K562 (cell line): ENCODE measurements at regions not wholly inside any gene's neighbourhood (a gene's known extent, or its start where the extent isn't known, plus 50 kb on each side); places are given as distances from the start of the nearest gene placed in this dataset.

Experiments used
- ATAC-seq: fragments of 200-7000 bp; cut with Tn5 transposase; 3 replicates; pipeline ENCODE4 v1.9.1; 2020; ENCODE audit warnings: moderate library complexity
- BruUV-seq: library from RNA; stranded (reverse); fragments of 400-500 nt; replicated peaks from 2 replicates; lab custom pipeline; 2021; lab: Mats Ljungman, UMichigan
- CTCF ChIA-PET: fragments of 300-600 bp; formaldehyde crosslinking; extraction: SDS; loops from one replicate; lab custom pipeline; 2021; ENCODE audit warnings: low intra/inter-chr PET ratio; lab: Yijun Ruan, JAX
- POLR2A ChIA-PET: fragments of 300-600, 350-650 bp; sonication (Branson Sonifier 250); formaldehyde crosslinking; extraction: SDS; loops from one replicate; lab custom pipeline; 2021; ENCODE audit warnings: antibody characterized with exemption, inconsistent platforms; lab: Yijun Ruan, JAX
- DNase-seq, 4 experiments: peaks; one replicate each; pipeline versions ENCODE4 v3.0.0 to v3.0.0-alpha.2; 2011 to 2018; ENCODE audit warnings: low spot score in 3 of 4, mixed read lengths in 3 of 4; ENCODE audit errors: extremely low read depth in 1 of 4
- FAIRE-seq: peaks from 2 replicates; lab custom pipeline; 2011; peaks lifted over from hg19 to GRCh38; lab: Jason Lieb, UNC
- H2AFZ ChIP-seq: 2 replicates; pipeline ENCODE4 v1.6.0; 2011; ENCODE audit warnings: low read depth, low read length, control low read depth, inconsistent platforms
- H3K27ac ChIP-seq: fragments of 200-600 bp; 3 replicates; pipeline ENCODE4 v1.8.0; 2011; ENCODE audit warnings: low read depth, mild to moderate bottlenecking, control low read depth, inconsistent platforms, low read length, moderate library complexity, mixed read lengths; ENCODE audit errors: extremely low read depth
- H3K27me3 ChIP-seq, 2 experiments: fragments of 300-600 bp in 1 of 2; 2 replicates in 1 of 2; 3 replicates in 1 of 2; pipeline versions ENCODE4 v1.6.0 to v1.8.0; 2011; ENCODE audit warnings: inconsistent platforms in 2 of 2, low read length in 2 of 2, mild to moderate bottlenecking in 1 of 2, mixed read lengths in 1 of 2, moderate library complexity in 1 of 2; ENCODE audit not compliant: control insufficient read depth in 2 of 2, insufficient read depth in 2 of 2
- H3K36me3 ChIP-seq: fragments of 300-600 bp; 3 replicates; pipeline ENCODE4 v1.8.0; 2011; ENCODE audit warnings: mild to moderate bottlenecking, low read length, inconsistent platforms; ENCODE audit not compliant: control insufficient read depth, insufficient read depth
- H3K4me1 ChIP-seq, 2 experiments: fragments of 200-600 bp in 1 of 2; replicated peaks in 1 of 2; 2 replicates in 1 of 2; 3 replicates in 1 of 2; pipeline versions ENCODE4 v1.5.1 to v1.8.0; 2011; ENCODE audit warnings: inconsistent platforms in 2 of 2, low read length in 2 of 2, mild to moderate bottlenecking in 1 of 2, mixed read lengths in 1 of 2, moderate library complexity in 1 of 2; ENCODE audit not compliant: control insufficient read depth in 2 of 2, insufficient read depth in 2 of 2
- H3K4me2 ChIP-seq: 2 replicates; pipeline ENCODE4 v1.6.1; 2011; ENCODE audit warnings: low read length, control low read depth, inconsistent platforms, mixed read lengths; ENCODE audit not compliant: insufficient read depth
- H3K4me3 ChIP-seq: fragments of 200-600 bp; sonication (generic), shearing (Covaris generic); 2 replicates; pipeline ENCODE4 v1.5.1; 2016; ENCODE audit warnings: control low read depth, inconsistent platforms
- H3K79me2 ChIP-seq: fragments of 200-600 bp; 3 replicates; pipeline ENCODE4 v1.8.0; 2011; ENCODE audit warnings: low read length, inconsistent platforms; ENCODE audit not compliant: control insufficient read depth, insufficient read depth
- H3K9ac ChIP-seq, 2 experiments: 2 replicates each; pipeline versions ENCODE4 v1.6.0 to v1.6.1; 2011; ENCODE audit warnings: low read depth in 2 of 2, low read length in 2 of 2, control low read depth in 1 of 2, inconsistent platforms in 1 of 2, mild to moderate bottlenecking in 1 of 2, mixed read lengths in 1 of 2; ENCODE audit not compliant: insufficient read depth in 1 of 2
- H3K9me1 ChIP-seq: one replicate; pipeline ENCODE4 v1.6.0; 2011; ENCODE audit warnings: inconsistent platforms, mild to moderate bottlenecking, low read length, moderate library complexity; ENCODE audit not compliant: control insufficient read depth, insufficient read depth
- H3K9me3 ChIP-seq: replicated peaks from 2 replicates; pipeline ENCODE4 v1.5.1; 2011; ENCODE audit warnings: low read depth, low read length, inconsistent platforms; ENCODE audit not compliant: control insufficient read depth, insufficient read depth
- H4K20me1 ChIP-seq: replicated peaks from 2 replicates; pipeline ENCODE4 v1.6.1; 2011; ENCODE audit warnings: low read length, inconsistent platforms, mixed read lengths; ENCODE audit not compliant: control insufficient read depth, insufficient read depth
- CBX8 ChIP-seq: fragments of 200-600 bp; sonication (generic); IDR thresholded peaks from 2 replicates; pipeline ENCODE4 v1.6.1; 2012; ENCODE audit warnings: borderline replicate concordance, mixed run types, low read depth, mild to moderate bottlenecking, moderate library complexity, mixed read lengths, low read length, control low read depth, inconsistent platforms; ENCODE audit not compliant: poor library complexity, severe bottlenecking; ENCODE audit errors: extremely low read depth
- RFX5 ChIP-seq: IDR thresholded peaks from 2 replicates; pipeline ENCODE4 v1.6.1; 2011; ENCODE audit warnings: low read depth, mild to moderate bottlenecking, improper control_type of control experiment, low read length
- TBP ChIP-seq: optimal IDR thresholded peaks from 2 replicates; pipeline ENCODE3; 2011; ENCODE audit warnings: low read depth, low read length, improper control_type of control experiment
- USF2 ChIP-seq: sonication (generic); formaldehyde crosslinking; IDR thresholded peaks from 2 replicates; pipeline ENCODE4 v1.5.0; 2020; ENCODE audit warnings: missing genetic modification reagents
- ZFX ChIP-seq: sonication (generic); formaldehyde crosslinking; IDR thresholded peaks from 2 replicates; pipeline ENCODE4 v1.8.0; 2022; ENCODE audit warnings: mild to moderate bottlenecking, missing genetic modification reagents, moderate library complexity
- ZNF165 ChIP-seq: fragments of 250-450 bp; sonication (Bioruptor Pico); IDR thresholded peaks from 2 replicates; pipeline ENCODE4 v1.4.0; 2020; ENCODE audit warnings: borderline replicate concordance
- ZNF24 ChIP-seq: fragments of 450-650 bp; IDR thresholded peaks from 2 replicates; pipeline ENCODE4 v1.6.1; 2016
- ZNF609 ChIP-seq: sonication (generic); formaldehyde crosslinking; IDR thresholded peaks from 2 replicates; pipeline ENCODE4 v1.8.1; 2023; ENCODE audit warnings: missing genetic modification reagents, mild to moderate bottlenecking, borderline replicate concordance
- WGBS: fragments of 100-300 bp; shearing (Covaris generic); methylation state at CpG from one replicate; pipeline ENCODE4 v1.1.6; 2016; ENCODE audit warnings: low coverage, mixed read lengths; ENCODE audit not compliant: insufficient coverage; ENCODE audit errors: missing lambda C conversion rate; 5-methylcytosine and 5-hydroxymethylcytosine counted together
- in situ Hi-C: fragments of 300-500 bp; cut with MboI; formaldehyde crosslinking; loops from 4 replicates; pipeline ENCODE4 v1.15.0; 2018; ENCODE audit warnings: inconsistent platforms, mixed read lengths
- intact Hi-C: fragments of 100-400 bp; cut with micrococcal nuclease; formaldehyde crosslinking; loops from 2 replicates; pipeline ENCODE4 v1.14.2; 2022

- ATAC-seq: no peak
- no peak overlapping the region for H2AFZ ChIP-seq
- no peaks in the 10 kb centered on the region for H3K36me3 ChIP-seq
- no peak overlapping the region for H3K4me3 ChIP-seq
- no peak overlapping the region for H3K9ac ChIP-seq
- no peak overlapping the region for H3K27ac ChIP-seq
- H3K9me3 ChIP-seq: no peaks in the 10 kb centered on the region
- TF ChIP-seq ZNF609 (no peak), ZNF165 (CRISPR knock-in tag) (no peak), TBP (no peak), RFX5 (no peak), USF2 (no peak), ZNF24 (no peak), CBX8 (no peak), ZFX (CRISPR knock-in tag) (no peak)
- H3K9me1 ChIP-seq: no peaks in the 10 kb centered on the region
- DNase-seq: no peak
- no peaks in the 10 kb centered on the region for H3K27me3 ChIP-seq
- no peaks in the 10 kb centered on the region for H4K20me1 ChIP-seq
- intact Hi-C loops: no loop called here
- in situ Hi-C loops: no loop called here
- POLR2A ChIA-PET: no interaction called here
- FAIRE-seq: no peak
- CTCF ChIA-PET: no interaction called here
- 3% methylated on average over 4 of the region's 5 CpGs for WGBS
- H3K79me2 ChIP-seq: no peaks in the 10 kb centered on the region
- H3K4me1 ChIP-seq: no peaks in the 10 kb centered on the region
- BruUV-seq: no TSS peak
- H3K4me2 ChIP-seq: no peak overlapping the region
Observed at GRCh38 chr9:7907551-7908337, 108.2 kb upstream of the DMAC1 start.
